Hematopoietic multipotent progenitor cell treated with erythropoietin and hydrocortisone succinate and interleukin-3 and kit ligand, for 6 days (in vitro differentiated cells): ENCODE measurements at regions not wholly inside any gene's neighbourhood (a gene's known extent, or its start where the extent isn't known, plus 50 kb on each side); places are given as distances from the start of the nearest gene placed in this dataset.
"Not testable (repeated sequence)": the region's sequence is repeated elsewhere in the genome, so short reads cannot be mapped to it uniquely, and the experiment has no call there.

ENCODE experiments used
- DNase-seq: peaks from one replicate; pipeline ENCODE4 v3.0.0-alpha.2; 2015

GRCh38 chr4:126448086-126448845 lies 1133.5 kb downstream of the FAT4 start:
- DNase-seq, result no peak

GRCh38 chr4:126451237-126451873 lies 1136.6 kb downstream of the FAT4 start:
- DNase-seq, result no peak

GRCh38 chr4:126455865-126456264 lies 1141.1 kb downstream of the FAT4 start:
- DNase-seq, result no peak

- DNase-seq, result no peak
These were observed 1144.2 kb downstream of the FAT4 start for GRCh38 chr4:126458993-126459392.

- no peak for DNase-seq
These were observed 1150.6 kb downstream of the FAT4 start for GRCh38 chr4:126465341-126465740.

- DNase-seq, result no peak
These were observed 1152.1 kb downstream of the FAT4 start for GRCh38 chr4:126466848-126467247.

GRCh38 chr4:126468144-126468543 lies 1153.4 kb downstream of the FAT4 start:
- no peak for DNase-seq

- no peak for DNase-seq
These were observed 1156.1 kb downstream of the FAT4 start for GRCh38 chr4:126470862-126471261.

- DNase-seq, result no peak
These were observed 1157.0 kb upstream of the INTU start for GRCh38 chr4:126475730-126476129.

GRCh38 chr4:126479709-126480108 lies 1153.0 kb upstream of the INTU start:
- DNase-seq, result no peak

GRCh38 chr4:126482311-126482710 lies 1150.4 kb upstream of the INTU start:
- no peak for DNase-seq

GRCh38 chr4:126486377-126486776 lies 1146.4 kb upstream of the INTU start:
- DNase-seq, result no peak

- no peak for DNase-seq
These were observed 1142.8 kb upstream of the INTU start for GRCh38 chr4:126489826-126490463.

GRCh38 chr4:126495163-126495752 lies 1137.5 kb upstream of the INTU start:
- DNase-seq, result no peak

GRCh38 chr4:126512979-126513378 lies 1119.8 kb upstream of the INTU start:
- no peak for DNase-seq

GRCh38 chr4:126513596-126513995 lies 1119.2 kb upstream of the INTU start:
- no peak for DNase-seq

- DNase-seq, result no peak
These were observed 1112.0 kb upstream of the INTU start for GRCh38 chr4:126520731-126521130.

GRCh38 chr4:126525400-126525799 lies 1107.4 kb upstream of the INTU start:
- not testable (repeated sequence) for DNase-seq

GRCh38 chr4:126526335-126526734 lies 1106.4 kb upstream of the INTU start:
- no peak for DNase-seq

- DNase-seq, result no peak
These were observed 1102.8 kb upstream of the INTU start for GRCh38 chr4:126529997-126530396.

GRCh38 chr4:126530996-126531585 lies 1101.7 kb upstream of the INTU start:
- DNase-seq, result no peak

GRCh38 chr4:126532527-126532926 lies 1100.2 kb upstream of the INTU start:
- DNase-seq, result no peak

GRCh38 chr4:126533146-126533805 lies 1099.5 kb upstream of the INTU start:
- DNase-seq, result no peak
